LoVo (cell line): ENCODE measurements at regions not wholly inside any gene's neighbourhood (a gene's known extent, or its start where the extent isn't known, plus 50 kb on each side); places are given as distances from the start of the nearest gene placed in this dataset.
A peak's percentile ranks its signal among the peaks of the same experiment; 100 is the strongest.
"Not testable (repeated sequence)": the region's sequence is repeated elsewhere in the genome, so short reads cannot be mapped to it uniquely, and the experiment has no call there.

Experiments
- DNase-seq: peaks from one replicate; pipeline ENCODE4 v3.0.0-alpha.2; 2016; ENCODE audit warnings: low spot score

DNA sequence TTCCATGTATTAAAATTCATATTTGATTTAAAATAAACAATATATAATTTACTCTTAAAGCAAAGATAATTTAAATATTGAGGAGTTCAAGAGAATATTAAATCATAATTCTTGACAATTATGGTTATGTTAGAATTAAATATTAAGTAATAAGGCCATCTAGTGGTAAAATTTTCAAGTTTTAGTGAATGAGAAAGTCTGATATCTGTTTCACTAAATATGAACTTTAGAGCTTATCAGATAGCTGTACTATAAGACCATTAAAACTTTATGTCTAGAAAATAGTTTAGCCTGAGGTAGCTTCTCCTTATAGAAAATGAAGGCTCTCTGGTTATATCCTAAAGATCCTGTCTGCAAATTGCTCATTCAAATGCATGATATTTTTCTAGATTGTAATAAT is 152.1 kb upstream of the PRSS12 start:
- DNase-seq = peak; percentile 2

DNA sequence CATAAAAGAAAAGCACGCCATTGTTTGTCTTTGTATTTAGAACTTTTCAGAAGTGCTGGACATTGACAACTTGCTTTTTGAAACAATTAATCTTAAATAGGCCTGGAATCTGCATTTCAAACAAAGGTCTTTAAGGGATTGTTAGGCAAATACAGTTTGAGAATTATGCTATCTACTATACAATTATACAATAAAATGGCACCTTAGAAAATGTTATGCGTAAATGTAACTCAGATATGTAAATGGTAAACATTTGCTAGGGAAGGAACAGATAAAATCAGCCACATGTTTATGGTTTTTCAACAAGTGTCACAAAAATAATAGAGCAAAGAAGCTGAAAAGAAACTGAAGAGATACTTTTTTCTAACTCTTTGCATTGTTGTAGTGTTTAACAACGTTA is 152.7 kb upstream of the PRSS12 start:
- not testable (repeated sequence) for DNase-seq

DNA sequence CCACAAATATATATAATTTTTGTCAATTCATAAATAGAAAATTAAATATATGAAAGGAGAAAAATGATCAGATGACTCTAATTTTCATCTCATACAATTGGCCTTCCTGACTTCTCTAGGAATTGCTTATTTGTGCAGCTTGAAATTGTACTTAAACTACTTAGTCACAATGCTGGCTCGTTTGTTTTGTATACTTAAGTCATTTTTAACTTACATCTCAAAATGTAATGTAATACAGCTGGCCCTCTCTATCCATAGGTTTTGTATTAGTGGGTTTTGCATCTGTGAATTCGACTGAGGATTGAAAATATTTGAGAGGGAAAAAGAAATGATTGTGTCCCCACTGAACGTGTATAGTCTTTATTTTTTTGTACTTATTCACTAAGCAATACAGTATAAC is 160.1 kb upstream of the PRSS12 start:
- not testable (repeated sequence) for DNase-seq

DNA sequence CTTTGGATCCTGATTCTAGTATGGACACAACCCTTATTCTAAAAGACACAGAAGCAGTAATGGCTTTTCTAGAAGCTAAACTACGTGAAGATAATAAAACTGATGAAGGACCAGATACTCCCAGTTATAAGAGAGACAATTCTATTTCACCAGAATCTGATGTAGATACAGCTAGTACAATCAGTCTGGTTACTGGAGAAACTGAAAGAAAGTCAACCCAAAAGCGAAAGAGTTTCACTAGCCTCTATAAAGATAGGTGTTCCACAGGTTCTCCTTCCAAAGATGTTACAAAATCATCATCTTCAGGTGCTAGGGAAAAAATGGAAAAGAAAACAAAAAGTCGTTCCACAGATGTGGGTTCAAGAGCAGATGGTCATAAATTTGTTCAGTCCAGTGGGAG is 161.5 kb upstream of the PRSS12 start:
- not testable (repeated sequence) for DNase-seq

DNA sequence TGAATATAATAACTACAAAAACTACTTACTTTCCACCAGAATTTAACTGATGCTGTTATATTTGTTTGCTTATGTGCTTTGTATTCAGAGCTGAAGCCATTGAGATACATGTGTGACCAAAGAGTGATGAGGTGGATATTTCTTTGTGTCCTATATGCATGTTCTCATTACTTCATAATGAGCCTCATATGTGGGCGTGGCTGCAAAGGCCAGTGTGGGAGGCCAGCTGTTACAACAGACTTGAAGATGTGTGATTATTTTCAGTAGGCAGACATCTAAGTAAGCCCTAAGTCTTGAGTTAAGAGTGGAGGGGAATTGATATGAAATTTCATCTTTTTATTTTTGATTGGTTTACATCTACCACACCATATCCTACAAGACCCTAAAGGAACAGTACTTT is 163.3 kb upstream of the PRSS12 start:
- not testable (repeated sequence) for DNase-seq

DNA sequence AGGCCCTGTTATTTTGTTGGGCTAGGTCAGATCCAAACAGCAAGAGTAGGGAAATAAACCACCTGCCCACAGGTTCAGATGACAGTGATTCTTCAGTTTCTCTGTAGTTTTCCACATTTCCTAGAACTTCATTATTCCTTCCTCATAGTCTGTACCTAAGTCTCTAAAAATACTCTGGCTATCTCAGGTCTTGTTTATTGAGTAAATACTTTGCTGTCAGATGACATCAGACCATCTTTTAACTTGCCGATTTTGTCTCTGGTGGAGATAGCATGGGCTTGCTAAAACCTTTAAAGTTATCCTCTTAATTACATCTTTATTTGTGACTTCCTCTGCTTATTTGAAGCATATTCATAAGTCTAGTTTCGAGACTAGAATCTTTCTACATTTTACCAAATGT is 155.1 kb upstream of the METTL14 start:
- DNase-seq = not testable (repeated sequence)

DNA sequence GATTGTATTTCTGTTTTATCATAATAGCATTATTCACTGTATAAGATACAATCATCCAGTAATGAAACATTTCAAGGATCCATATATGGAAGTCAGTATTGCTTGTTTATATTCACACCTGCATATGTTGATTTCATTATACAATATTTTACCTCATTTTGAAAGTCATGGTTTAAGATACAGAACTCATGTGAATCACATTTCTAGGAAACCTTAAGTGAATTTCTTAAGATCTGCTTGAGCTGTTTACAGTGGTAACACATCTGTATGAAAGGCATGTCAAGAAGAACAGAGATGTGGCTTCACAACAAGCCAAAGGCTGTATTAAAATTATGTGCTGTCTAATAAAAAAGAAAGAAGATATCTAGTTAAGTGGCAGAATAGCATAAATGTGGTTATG is 153.2 kb upstream of the METTL14 start:
- not testable (repeated sequence) for DNase-seq

DNA sequence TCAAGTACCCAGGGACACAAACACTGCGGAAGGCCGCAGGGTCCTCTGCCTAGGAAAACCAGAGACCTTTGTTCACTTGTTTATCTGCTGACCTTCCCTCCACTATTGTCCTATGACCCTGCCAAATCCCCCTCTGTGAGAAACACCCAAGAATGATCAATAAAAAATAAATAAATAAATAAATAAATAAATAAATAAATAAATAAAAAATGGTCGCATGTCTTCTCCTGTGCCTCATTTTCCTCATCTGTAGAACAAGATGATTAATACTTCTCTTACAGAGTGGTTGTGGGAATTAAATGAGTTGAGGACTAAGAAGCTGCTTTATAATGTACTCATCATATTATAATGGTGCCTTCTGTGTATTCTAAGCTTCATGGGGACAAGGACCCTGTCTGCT is 149.4 kb upstream of the METTL14 start:
- not testable (repeated sequence) for DNase-seq

DNA sequence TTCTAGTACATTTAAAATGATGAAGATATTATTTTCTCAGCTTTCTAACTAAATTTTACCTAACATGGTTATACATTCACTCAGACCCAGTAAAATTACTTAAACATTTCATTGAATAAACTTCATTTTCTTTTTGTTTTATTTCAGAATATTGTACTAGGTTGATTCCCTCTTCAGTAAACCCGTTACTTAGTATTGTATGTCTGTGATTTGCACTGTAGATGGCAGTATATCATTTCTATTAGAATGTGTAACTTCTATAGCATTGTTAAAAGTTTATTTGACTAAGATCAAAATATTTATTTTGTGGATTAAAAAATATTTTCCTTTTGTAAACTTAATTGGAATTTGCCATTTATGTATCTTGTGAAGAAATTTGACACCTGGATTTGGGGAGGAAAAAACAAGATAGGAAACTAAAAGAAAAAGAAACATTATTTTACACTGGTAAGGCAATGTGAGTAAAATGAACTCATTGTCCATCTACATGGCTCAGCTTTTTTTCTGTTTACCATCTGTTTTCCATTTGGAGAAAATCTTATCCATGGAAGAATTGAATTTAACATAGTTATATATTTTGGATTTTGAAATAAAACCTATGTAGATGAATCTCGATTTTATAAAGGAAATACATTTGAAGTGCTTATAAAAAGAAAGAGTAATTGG is 145.6 kb upstream of the METTL14 start:
- peak; percentile 28 for DNase-seq

DNA sequence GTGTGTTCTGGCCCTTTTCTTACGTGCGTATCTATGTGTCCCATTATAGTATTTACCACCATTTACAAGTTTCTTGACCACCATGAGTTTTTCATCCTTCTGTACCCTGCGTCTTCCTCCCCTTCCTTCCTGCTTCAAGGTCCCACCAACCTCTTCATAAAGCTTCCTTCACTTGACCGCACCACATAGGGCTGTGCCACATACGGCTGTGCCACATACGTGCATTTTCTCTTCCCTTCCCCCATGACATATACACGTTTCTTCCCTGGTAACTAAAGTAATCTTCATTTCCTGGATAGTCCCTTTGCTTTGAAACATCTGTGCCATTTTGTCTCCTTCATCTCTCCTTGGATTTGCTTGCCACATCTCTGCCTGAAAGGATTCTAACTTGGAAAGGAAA is 128.6 kb upstream of the METTL14 start:
- not testable (repeated sequence) for DNase-seq

DNA sequence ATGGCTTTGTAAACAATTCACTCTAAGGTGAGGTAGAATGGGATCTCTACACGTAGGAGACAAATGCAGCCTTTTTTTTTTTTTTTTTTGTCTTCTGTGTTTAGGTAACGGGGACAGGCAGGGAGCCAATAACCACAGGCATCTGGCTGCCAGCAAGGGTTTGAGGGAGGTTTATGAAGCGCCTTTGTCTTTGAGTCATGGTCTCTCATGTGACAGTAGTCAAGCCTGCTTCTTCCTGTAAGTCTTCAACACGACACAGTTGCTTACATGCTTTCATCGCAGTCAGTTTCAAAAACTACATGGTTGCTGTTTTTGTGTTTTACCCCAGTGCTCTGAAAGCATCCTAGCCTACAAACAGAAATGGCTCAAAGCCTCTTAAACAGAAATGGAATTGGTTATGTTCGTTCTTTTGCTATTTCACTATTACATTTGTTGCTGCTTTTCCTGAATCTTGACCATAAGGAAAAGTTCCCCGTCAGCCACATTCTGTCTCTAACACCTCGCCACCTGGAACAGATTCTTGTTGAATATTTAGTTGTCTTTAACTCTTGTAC is 127.8 kb upstream of the METTL14 start:
- DNase-seq = peak; percentile 71

DNA sequence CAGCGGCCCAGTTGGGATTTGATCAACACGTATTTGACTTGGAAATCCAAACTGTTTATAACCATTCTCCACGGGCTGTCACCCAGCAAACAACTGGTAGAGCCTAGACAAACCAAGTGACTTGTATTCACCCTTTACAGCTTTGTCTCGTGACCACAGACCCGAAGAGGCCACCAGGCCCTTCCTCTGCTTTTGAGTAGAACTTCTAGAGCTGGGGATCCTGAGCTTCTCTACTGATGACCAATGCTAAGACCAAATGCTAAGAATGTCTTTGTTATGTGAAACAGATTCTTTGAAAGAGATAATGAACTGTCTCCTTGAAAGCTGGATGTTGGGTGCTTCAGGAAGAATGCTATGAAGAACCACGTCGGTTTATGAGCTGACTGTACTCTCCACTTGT is 127.0 kb upstream of the METTL14 start:
- not testable (repeated sequence) for DNase-seq

DNA sequence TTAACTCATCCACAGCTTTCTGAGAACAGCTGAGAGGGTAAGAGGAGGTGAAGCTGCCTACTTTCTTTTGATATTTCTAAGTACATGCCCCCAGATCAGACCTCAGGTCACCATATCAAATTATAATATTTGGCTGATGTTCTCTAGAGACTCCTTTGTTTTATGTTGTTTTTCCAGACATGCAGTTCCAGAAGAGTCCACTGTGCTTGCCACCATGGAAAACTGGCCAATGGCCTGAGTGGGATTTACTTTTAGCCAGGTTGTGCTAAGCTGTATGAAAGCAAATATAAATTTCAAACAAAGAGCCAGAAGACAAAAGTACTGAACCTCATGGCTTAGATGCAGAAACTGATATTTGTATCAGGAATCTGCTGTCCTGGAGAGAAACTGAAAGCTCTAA is 123.6 kb upstream of the METTL14 start:
- DNase-seq = not testable (repeated sequence)

DNA sequence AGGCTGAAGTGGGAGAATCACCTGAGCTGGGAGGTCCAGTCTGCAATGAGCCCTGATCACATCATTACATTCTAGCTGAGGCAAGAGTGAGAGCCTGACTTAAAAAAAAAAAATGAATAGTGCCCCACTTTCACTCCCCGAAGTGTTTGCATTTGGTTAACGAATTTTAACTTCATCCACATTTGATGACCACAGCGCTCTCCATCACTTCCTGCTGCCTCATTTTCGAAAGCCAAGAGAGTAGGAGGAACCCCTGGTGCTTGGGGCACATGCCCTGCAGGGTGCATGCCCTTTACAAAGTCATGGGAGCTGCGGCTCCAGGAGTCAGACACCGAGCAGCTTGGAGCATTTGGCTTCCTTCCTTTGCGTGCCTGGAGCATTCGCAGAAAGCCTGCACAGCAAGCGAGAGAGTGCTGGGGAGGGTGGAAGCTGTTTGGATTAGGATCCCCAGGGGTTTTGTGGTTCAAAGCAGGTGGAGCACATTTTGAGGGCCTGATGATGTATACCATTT is 119.1 kb upstream of the METTL14 start:
- not testable (repeated sequence) for DNase-seq

DNA sequence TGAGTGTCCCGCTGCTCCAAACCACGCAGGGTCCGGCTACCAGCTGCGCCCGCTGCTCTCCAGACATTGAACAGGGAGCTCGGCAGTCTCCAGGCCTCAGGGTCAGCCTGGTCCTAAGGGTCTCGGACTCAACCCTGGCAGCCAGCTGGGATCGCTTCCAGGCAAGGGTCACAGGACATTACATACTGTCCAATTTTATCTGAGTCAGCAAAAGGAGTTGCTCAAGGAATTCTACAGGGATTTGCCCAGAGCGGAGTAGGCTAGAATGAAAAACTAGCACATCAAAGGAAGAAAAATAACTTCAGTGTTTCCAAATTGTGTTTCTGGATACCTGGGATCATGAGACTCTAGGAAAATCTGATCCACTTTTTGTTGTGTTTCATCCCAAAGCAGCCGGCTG is 112.2 kb upstream of the METTL14 start:
- DNase-seq = not testable (repeated sequence)

DNA sequence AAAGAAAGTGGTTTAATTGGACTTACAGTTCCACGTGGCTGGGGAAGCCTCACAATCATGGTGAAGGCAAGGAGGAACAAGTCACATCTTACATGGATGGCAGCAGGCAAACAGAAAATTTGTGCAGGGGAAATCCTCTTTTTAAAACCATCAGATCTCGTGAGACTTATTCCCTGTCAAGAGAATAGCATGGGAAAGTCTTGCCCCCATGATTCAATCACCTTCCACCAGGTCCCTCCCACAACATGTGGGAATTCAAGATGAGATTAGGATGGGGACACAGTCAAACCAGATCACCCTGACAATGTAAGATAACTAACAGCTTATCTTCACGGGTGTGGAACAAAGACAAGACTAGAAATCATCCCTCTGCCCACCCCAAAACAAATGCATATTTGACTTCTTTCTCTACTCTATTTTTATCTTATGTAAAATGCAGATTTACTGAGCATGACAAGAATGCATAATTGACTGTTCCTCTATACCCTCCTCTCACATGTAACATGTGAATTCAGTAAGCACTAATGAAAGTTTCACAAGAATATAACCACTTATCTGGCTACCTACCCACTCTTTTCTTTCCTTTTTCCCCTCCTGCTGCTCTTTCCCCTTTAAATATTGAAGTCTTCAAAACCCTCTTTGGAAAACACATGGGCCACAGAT is 110.8 kb upstream of the METTL14 start:
- DNase-seq = not testable (repeated sequence)

DNA sequence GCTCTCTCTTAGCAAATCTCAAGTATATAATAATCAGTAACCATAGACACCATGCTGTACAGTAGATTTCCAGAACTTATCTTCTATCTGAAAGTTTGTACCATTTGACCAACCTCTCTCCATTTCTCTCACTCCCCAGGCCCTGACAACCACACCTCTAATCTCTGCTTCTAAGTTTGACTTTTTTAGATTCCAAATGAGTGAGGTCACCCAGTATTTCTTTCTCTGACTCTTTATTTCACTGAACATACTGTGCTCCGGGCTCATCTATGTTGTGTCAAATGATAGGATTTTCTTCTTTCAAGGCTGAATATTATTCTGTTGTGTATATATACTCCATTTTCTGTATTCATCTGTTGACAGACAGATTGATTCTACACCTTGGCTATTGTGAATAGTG is 110.1 kb upstream of the METTL14 start:
- DNase-seq = not testable (repeated sequence)

DNA sequence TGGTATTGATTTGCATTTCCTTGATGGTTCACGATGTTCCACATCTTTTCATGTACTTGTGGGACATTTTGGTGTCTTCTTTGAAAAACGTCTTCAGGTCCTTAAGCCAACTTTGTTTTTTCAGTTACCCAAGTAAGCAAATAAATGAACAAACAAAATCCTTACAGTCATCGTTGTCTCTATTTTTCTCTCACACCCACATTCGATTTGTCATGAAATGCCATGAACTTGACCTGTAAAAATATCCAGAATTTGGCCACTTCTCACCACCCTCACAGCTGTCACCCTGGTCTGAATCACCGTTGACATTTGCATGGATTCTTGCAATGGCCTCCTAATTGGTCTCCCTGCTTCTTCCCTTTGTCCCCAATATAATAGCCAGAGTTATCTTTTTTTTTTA is 109.5 kb upstream of the METTL14 start:
- DNase-seq = not testable (repeated sequence)

DNA sequence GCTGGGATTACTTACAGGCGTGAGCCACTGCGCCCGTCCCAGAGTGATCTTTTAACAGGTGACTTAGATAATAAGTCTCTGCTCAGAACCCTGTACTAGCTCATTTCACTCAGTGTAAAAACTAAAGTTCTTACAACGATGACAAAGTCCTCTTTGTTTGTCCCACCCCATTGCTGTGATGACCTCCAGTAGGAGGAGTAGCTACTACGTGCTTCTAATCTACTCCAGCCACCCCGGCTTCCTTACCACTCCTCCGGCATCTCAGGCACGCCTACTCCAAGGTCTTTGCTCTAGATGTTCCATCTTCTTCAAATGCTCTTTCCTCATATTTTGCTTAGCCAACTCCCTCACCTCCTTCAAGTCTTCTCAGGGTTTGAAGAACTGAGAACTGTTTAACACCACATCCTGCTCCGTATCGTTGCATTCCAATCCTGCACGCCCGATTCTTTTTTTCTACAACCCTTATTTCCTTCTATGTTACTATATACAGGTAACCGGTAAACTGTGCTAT is 108.4 kb upstream of the METTL14 start:
- DNase-seq = not testable (repeated sequence)

DNA sequence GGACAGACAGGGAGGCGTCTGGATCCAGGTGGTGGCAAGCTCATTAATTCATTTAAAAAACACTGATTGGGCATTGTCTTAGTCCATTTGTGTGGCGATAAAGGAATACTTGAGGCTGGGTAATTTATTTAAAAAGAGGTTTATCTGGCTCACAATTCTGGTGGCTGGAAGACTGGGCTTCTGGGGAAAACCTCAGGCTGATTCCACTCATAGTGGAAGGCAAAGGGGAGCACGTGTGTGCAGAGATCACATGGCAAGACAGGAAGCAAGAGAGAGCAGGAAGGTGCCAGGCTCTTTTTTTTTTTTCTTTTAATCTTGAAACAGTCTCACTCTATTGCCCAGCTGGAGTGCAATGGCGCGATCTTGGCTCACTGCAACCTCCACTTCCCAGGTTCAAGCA is 100.2 kb upstream of the METTL14 start:
- DNase-seq = no peak

DNA sequence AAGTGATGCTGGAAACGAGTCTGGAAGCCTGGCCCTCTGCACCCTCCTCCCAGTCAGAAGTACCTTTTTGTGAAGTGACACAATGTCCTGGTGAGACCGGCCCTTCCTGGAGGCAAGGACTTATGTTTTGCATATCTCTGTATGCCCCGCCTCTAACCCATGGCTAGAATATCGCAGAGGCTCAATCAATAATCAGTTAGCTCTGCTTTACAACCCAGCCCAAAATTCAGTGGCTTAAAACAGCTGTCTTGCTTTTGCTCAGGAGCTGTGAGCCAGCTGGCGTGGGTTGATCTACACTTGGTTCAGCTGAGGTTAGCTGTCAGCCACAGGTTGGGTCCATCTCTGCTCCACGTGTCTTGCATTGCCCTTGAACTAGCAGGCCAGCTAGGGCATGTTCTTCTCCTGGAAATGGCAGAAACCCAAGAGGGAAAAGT is 98.8 kb upstream of the METTL14 start:
- no peak for DNase-seq

DNA sequence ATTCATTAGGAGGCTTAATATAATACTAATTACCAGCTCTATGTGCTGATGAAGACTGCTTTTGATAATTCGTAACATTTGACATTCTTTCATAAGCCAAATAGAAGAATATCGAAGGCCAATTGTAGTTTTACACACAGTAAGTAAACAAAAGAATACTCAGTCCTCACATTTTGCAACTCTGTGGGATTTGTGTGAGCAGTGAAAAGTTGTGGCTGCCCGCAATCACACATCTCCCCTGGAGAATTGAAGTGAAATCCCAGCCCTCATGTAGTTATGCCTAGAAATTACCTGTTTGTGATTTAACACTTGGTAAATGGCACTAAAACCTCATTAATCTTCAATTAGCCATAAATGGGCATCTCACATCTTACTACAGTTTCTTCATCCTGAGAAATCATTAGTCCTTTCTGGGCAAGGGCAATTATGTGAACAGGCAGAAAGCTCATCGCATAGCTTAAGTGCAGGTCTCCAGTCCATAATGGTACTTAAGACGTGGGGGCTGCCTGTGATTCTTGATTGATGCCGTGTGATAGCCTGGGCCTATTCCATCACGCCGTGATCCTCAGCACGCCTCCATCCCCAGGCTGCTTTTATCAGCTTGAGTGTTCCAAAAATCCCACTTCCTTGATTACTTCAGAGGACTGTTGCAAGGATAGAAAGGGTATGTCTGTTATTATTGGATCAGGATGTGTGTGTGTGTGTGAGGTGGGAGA is 97.9 kb upstream of the METTL14 start:
- no peak for DNase-seq
